Keratinocyte (primary cell): ENCODE measurements at regions not wholly inside any gene's neighbourhood (a gene's known extent, or its start where the extent isn't known, plus 50 kb on each side); places are given as distances from the start of the nearest gene placed in this dataset.

ENCODE experiments used
- DNase-seq: peaks from one replicate; pipeline ENCODE4 v3.0.0-alpha.2; 2011; ENCODE audit warnings: low read depth, missing footprints, low spot score
- FAIRE-seq: peaks from 2 replicates; lab custom pipeline; 2011; peaks lifted over from hg19 to GRCh38; lab: Jason Lieb, UNC
- H2AFZ ChIP-seq: 2 replicates; pipeline ENCODE4 v1.6.0; 2012; ENCODE audit warnings: low read length, control low read depth, inconsistent platforms; ENCODE audit not compliant: control insufficient read depth
- H3K27ac ChIP-seq: 2 replicates; pipeline ENCODE4 v1.5.1; 2011; ENCODE audit warnings: low read length; ENCODE audit not compliant: control insufficient read depth, insufficient read depth
- H3K27me3 ChIP-seq: 3 replicates; pipeline ENCODE4 v1.6.0; 2011; ENCODE audit warnings: low read length; ENCODE audit not compliant: control insufficient read depth, insufficient read depth; ENCODE audit errors: extremely low read depth
- H3K36me3 ChIP-seq, 2 experiments: 2 replicates in 1 of 2; 3 replicates in 1 of 2; pipeline ENCODE4 v1.5.1; 2011; ENCODE audit warnings: low read length in 2 of 2, mild to moderate bottlenecking in 1 of 2; ENCODE audit not compliant: control insufficient read depth in 2 of 2, insufficient read depth in 2 of 2; ENCODE audit errors: extremely low read depth in 1 of 2
- H3K4me1 ChIP-seq: 3 replicates; pipeline ENCODE4 v1.5.1; 2011; ENCODE audit warnings: low read length; ENCODE audit not compliant: control insufficient read depth, insufficient read depth; ENCODE audit errors: extremely low read depth
- H3K4me2 ChIP-seq: 3 replicates; pipeline ENCODE4 v1.6.0; 2011; ENCODE audit warnings: low read depth, low read length; ENCODE audit not compliant: control insufficient read depth, insufficient read depth; ENCODE audit errors: extremely low read depth
- H3K4me3 ChIP-seq, 3 experiments: fragments of 200-600 bp in 1 of 3; sonication (generic) in 1 of 3; 2 replicates in 2 of 3; 3 replicates in 1 of 3; pipeline ENCODE4 v1.5.1; 2011 to 2016; ENCODE audit warnings: low read length in 3 of 3, mild to moderate bottlenecking in 3 of 3, control low read depth in 2 of 3, inconsistent platforms in 1 of 3, low read depth in 1 of 3, mixed read lengths in 1 of 3, mixed run types in 1 of 3, moderate library complexity in 1 of 3; ENCODE audit not compliant: control insufficient read depth in 2 of 3, insufficient read depth in 2 of 3; ENCODE audit errors: extremely low read depth in 1 of 3
- H3K79me2 ChIP-seq: 2 replicates; pipeline ENCODE4 v1.6.0; 2012; ENCODE audit warnings: low read length; ENCODE audit not compliant: control insufficient read depth, insufficient read depth
- H3K9ac ChIP-seq: 3 replicates; pipeline ENCODE4 v1.6.0; 2011; ENCODE audit warnings: low read length; ENCODE audit not compliant: control insufficient read depth, insufficient read depth; ENCODE audit errors: extremely low read depth
- H3K9me1 ChIP-seq: 3 replicates; pipeline ENCODE4 v1.6.0; 2011; ENCODE audit warnings: low read length; ENCODE audit not compliant: control insufficient read depth, insufficient read depth; ENCODE audit errors: extremely low read depth
- H3K9me3 ChIP-seq: 2 replicates; pipeline ENCODE4 v1.5.1; 2012; ENCODE audit warnings: low read depth, low read length; ENCODE audit not compliant: control insufficient read depth
- H4K20me1 ChIP-seq: 3 replicates; pipeline ENCODE4 v1.6.0; 2011; ENCODE audit warnings: low read length; ENCODE audit not compliant: control insufficient read depth, insufficient read depth; ENCODE audit errors: extremely low read depth
- CTCF ChIP-seq, 3 experiments: IDR thresholded peaks in 1 of 3; conservative IDR thresholded peaks in 1 of 3; optimal IDR thresholded peaks in 1 of 3; 2 replicates in 2 of 3; 3 replicates in 1 of 3; pipeline versions ENCODE3 to v1.5.1; 2011; ENCODE audit warnings: low read length in 3 of 3, mild to moderate bottlenecking in 3 of 3, moderate library complexity in 2 of 3, control low read depth in 1 of 3, inconsistent platforms in 1 of 3; ENCODE audit not compliant: insufficient read depth in 2 of 3; ENCODE audit errors: extremely low read depth in 1 of 3
- EZH2 ChIP-seq: IDR thresholded peaks from one replicate; pipeline ENCODE4 v1.6.1; 2012; ENCODE audit warnings: inconsistent platforms, mild to moderate bottlenecking, low read length, moderate library complexity
- dilution Hi-C: fragments of 300-500 bp; cut with MboI; formaldehyde crosslinking; loops from one replicate; pipeline ENCODE4 v1.7.0; 2020; ENCODE audit warnings: low sequenced_read_pairs; ENCODE audit not compliant: extremely low pct_ligation_motif_present

- Histone ChIP-seq H3K27me3 (no peaks in the 10 kb centered on the region), H3K4me1 (peaks cover 24% of the 10 kb centered on the region), H2AFZ (no peak overlapping the region), H3K9me3 (no peaks in the 10 kb centered on the region), H3K9ac (no peak overlapping the region), H4K20me1 (no peaks in the 10 kb centered on the region), H3K9me1 (peaks cover 3% of the 10 kb centered on the region), H3K4me3 (no peak overlapping the region), H3K36me3 (no peaks in the 10 kb centered on the region), H3K27ac (no peak overlapping the region), H3K4me2 (no peak overlapping the region), H3K79me2 (no peaks in the 10 kb centered on the region)
- TF ChIP-seq CTCF (optimal IDR thresholded peaks at IDR 0.05 in 1 of 3, IDR thresholded peaks at IDR 0.05 in 1 of 3, conservative IDR thresholded peaks at IDR 0.05 in 1 of 3; ENCODE audit: extremely low read depth in 1 of 3, insufficient read depth in 2 of 3, low read length in 3 of 3): no peak
- TF ChIP-seq EZH2: no peak
- FAIRE-seq (no peak), DNase-seq (no peak)
- dilution Hi-C loops: no loop called here
Measured at GRCh38 chr14:100426314-100426713, 103.2 kb downstream of the SLC25A47 start.

GRCh38 chr14:100427166-100427565 is 104.0 kb downstream of the SLC25A47 start:
- H2AFZ ChIP-seq: no peak overlapping the region
- dilution Hi-C loops: no loop called here
- no peaks in the 10 kb centered on the region for H3K27me3 ChIP-seq
- H3K9ac ChIP-seq: no peak overlapping the region
- H3K27ac ChIP-seq: no peak overlapping the region
- no peak overlapping the region for H3K4me2 ChIP-seq
- H3K9me1 ChIP-seq: peaks cover 3% of the 10 kb centered on the region
- TF ChIP-seq CTCF (optimal IDR thresholded peaks at IDR 0.05 in 1 of 3, IDR thresholded peaks at IDR 0.05 in 1 of 3, conservative IDR thresholded peaks at IDR 0.05 in 1 of 3; ENCODE audit: extremely low read depth in 1 of 3, insufficient read depth in 2 of 3, low read length in 3 of 3): no peak
- TF ChIP-seq EZH2: no peak
- no peaks in the 10 kb centered on the region for H4K20me1 ChIP-seq
- no peaks in the 10 kb centered on the region for H3K79me2 ChIP-seq
- H3K4me3 ChIP-seq: no peak overlapping the region
- H3K36me3 ChIP-seq: no peaks in the 10 kb centered on the region
- DNase-seq (no peak), FAIRE-seq (no peak)
- peaks cover 24% of the 10 kb centered on the region for H3K4me1 ChIP-seq
- no peaks in the 10 kb centered on the region for H3K9me3 ChIP-seq
